ENCODE measurements at regions not wholly inside any gene's neighbourhood (a gene's known extent, or its start where the extent isn't known, plus 50 kb on each side); places are given as distances from the start of the nearest gene placed in this dataset.

GRCh38 chr14:39998114-39998513 is 565.9 kb upstream of the FBXO33 start:
- TF ChIP-seq CTCF (IDR thresholded peaks at IDR 0.05) (no peak), POLR2A (IDR thresholded peaks at IDR 0.05) (no peak)
